ENCODE measurements at regions not wholly inside any gene's neighbourhood (a gene's known extent, or its start where the extent isn't known, plus 50 kb on each side); places are given as distances from the start of the nearest gene placed in this dataset.

DNA sequence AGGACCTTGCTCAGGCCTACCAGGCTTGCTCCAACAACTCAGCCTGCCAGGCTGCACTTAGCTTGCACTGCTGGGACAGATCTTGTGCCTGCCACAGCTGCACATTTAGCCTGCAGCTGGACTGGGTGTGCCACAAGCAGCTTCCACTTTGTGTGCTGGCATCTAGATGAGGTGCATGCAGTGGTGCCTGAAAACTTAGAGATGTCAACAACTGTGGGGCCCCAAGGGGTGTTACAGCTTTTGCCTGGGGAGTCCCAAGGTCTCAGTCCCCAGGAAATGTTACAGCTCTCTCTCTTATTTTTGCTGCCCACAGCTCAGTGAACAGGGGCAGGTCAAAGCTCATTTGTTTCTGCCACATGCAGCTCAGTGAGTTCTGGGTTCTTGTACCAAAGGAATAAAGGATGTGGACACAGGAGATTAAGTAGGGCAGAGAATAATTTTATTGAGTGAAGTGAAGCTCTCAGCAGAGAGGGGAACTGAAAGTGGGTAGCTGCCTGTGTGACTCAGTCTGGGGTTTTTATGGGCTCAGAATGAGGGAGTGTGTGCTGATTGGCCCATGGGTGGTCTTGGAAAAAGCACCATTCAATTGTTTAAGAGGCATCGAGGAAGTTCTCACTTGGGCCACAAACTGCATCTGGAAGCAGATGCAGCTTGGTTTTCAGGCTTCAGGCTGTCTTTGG, 828.3 kb downstream of the TECRL start:
- TF ChIP-seq, protein P1, sequence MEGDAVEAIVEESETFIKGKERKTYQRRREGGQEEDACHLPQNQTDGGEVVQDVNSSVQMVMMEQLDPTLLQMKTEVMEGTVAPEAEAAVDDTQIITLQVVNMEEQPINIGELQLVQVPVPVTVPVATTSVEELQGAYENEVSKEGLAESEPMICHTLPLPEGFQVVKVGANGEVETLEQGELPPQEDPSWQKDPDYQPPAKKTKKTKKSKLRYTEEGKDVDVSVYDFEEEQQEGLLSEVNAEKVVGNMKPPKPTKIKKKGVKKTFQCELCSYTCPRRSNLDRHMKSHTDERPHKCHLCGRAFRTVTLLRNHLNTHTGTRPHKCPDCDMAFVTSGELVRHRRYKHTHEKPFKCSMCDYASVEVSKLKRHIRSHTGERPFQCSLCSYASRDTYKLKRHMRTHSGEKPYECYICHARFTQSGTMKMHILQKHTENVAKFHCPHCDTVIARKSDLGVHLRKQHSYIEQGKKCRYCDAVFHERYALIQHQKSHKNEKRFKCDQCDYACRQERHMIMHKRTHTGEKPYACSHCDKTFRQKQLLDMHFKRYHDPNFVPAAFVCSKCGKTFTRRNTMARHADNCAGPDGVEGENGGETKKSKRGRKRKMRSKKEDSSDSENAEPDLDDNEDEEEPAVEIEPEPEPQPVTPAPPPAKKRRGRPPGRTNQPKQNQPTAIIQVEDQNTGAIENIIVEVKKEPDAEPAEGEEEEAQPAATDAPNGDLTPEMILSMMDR (IDR thresholded peaks at IDR 0.05; ENCODE audit: control insufficient read depth, extremely low read depth, insufficient read depth): no peak
- no peak overlapping the region for H3K4me3 ChIP-seq (ENCODE audit: low read depth, low read length)
- DNase-seq (ENCODE audit: low read depth): no peak

DNA sequence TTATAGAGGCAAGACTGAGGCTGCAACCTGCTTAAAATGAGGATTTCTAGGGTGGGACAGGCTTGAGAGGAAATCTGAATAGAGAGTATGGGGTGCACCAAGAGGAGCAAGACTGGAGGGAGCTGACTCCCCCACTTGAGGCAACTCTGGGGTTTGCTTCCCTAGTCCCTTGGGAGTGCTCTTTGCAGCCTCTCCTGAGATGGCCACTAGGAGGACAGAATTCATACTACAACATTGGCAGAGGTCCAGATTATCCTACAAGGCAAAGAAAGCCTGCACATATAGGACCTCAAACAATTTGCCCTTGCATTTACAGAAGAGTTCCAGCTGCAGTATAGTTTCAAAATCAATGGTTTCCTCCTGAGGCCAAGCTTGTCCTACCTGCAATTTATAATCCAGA, 830.9 kb downstream of the TECRL start:
- DNase-seq (ENCODE audit: low read depth): peak; percentile 3
- TF ChIP-seq, protein P1 (IDR thresholded peaks at IDR 0.05; ENCODE audit: control insufficient read depth, extremely low read depth, insufficient read depth): peak; percentile 15; the same call in 1 of the 2 replicates

DNA sequence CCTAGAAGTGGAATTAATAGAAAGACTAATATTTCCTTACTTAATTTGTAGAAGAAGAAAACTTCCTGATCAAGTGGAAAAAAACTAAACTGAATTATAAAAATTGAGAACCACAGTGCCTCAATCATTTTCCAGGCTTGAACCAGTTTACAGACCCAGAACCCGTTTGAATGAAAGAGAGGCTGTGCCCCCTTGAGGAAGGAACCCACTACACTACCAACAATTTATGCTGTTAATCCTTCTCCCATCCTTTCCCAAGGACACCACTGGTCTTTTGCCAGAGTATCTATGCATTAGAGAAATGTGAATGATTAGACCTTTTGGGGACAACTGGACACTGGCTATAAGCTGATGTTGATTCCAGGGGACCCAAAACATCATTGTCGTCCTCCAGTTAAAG, 842.6 kb downstream of the TECRL start:
- TF ChIP-seq, protein P1 (IDR thresholded peaks at IDR 0.05; ENCODE audit: control insufficient read depth, extremely low read depth, insufficient read depth): no peak
- DNase-seq (ENCODE audit: low read depth): no peak
- no peak overlapping the region for H3K4me3 ChIP-seq (ENCODE audit: low read depth, low read length)

More for the DNA sequence above, 830.9 kb downstream of the TECRL start:
- H3K4me3 ChIP-seq (ENCODE audit: low read depth, low read length): no peak overlapping the region

DNA sequence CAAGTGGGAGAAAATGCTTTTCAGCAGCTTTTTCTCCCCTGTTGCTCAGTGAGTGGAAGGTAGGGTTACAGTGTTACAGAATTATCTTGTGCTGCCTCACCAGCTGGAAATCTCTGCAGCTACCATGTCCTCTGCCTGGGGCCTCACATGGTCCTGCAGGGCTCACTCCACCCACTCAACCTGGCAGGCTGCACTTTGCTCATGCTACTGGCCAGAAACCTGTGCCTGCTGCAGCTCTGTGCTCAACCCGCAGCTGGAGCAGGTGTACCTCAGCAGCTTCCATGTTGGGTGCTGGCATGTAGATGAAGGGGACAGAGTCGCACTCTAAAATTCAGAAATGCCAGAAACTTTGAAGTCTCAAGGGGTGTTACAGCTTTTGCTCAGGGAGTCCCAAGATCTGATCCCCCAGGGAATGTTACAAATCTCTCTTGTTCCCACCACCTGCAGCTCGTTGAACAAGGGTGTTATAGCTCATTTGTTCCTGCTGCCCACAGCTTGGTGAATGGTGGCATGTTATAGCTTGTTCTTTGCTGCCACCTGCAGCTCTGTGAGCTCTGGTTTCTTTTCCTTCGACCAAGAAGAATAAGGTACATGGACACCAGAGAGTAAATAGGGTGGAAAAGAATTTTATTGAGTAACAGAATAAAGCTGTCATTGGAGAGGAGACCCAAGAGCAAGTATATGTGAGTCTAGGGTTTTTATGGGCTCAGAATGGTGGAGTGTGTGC, 845.8 kb downstream of the TECRL start:
- no peak overlapping the region for H3K4me3 ChIP-seq (ENCODE audit: low read depth, low read length)
- TF ChIP-seq, protein P1 (IDR thresholded peaks at IDR 0.05; ENCODE audit: control insufficient read depth, extremely low read depth, insufficient read depth): peak; percentile 55
- peak; percentile 7 for DNase-seq (ENCODE audit: low read depth)

DNA sequence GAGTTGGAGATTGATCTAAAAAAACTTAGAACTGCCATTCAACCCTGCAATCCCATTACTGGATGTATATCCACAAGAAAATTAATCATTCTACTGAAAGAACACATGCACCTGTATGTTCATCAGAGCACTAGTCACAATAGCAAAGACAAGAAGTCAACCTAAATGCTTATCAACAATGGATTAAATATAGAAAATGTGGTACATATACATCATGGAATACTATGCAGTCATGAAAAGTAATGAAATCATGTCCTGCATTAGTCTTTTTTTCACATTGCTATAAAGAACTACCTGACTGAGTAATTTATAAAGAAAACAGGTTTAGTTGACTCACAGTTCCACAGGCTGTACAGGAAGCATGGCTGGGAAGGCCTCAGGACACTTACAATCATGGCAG, 850.5 kb downstream of the TECRL start:
- H3K4me3 ChIP-seq (ENCODE audit: low read depth, low read length): no peak overlapping the region
- no peak for DNase-seq (ENCODE audit: low read depth)
- TF ChIP-seq, protein P1 (IDR thresholded peaks at IDR 0.05; ENCODE audit: control insufficient read depth, extremely low read depth, insufficient read depth): no peak

DNA sequence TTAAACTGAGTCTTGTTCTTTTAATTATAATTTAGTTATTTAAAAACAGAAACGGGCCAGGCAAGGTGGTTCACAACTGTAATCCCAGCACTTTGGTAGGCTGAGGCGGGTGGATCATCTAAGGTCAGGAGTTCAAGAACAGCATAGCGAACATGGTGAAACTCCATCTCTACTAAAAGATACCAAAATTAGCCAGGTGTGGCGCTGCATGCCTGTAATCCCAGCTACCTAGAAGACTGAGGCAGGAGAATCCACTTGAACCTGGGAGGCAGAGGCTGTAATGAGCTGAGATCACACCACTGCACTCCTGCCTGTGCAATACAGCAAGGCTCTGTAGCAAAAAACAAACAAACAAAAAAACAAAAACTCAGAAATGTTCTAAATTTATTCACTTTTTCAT, 852.9 kb downstream of the TECRL start:
- TF ChIP-seq, protein P1 (IDR thresholded peaks at IDR 0.05; ENCODE audit: control insufficient read depth, extremely low read depth, insufficient read depth): 0 out of 2 replicates have a peak, but pooled peaks have one; percentile 11
- no peak for DNase-seq (ENCODE audit: low read depth)
- no peak overlapping the region for H3K4me3 ChIP-seq (ENCODE audit: low read depth, low read length)
